Fibroblast of mammary gland (primary cell): ENCODE measurements at regions not wholly inside any gene's neighbourhood (a gene's known extent, or its start where the extent isn't known, plus 50 kb on each side); places are given as distances from the start of the nearest gene placed in this dataset.
A peak's percentile ranks its signal among the peaks of the same experiment; 100 is the strongest.

ENCODE experiments used
- DNase-seq: peaks from one replicate; pipeline ENCODE4 v3.0.0-alpha.2; 2010; ENCODE audit warnings: low read depth
- H3K4me3 ChIP-seq: 2 replicates; pipeline ENCODE4 v1.5.1; 2011; ENCODE audit warnings: low read depth, mild to moderate bottlenecking, low read length, moderate library complexity; ENCODE audit not compliant: control insufficient read depth
- TF ChIP-seq, protein P1 (sequence below): conservative IDR thresholded peaks from 2 replicates; pipeline ENCODE4 v1.5.1; 2011; ENCODE audit warnings: low read depth, low read length, inconsistent platforms; ENCODE audit not compliant: control insufficient read depth, insufficient read depth

- DNase-seq: peak; percentile 79
- H3K4me3 ChIP-seq: no peak overlapping the region
- TF ChIP-seq, protein P1, sequence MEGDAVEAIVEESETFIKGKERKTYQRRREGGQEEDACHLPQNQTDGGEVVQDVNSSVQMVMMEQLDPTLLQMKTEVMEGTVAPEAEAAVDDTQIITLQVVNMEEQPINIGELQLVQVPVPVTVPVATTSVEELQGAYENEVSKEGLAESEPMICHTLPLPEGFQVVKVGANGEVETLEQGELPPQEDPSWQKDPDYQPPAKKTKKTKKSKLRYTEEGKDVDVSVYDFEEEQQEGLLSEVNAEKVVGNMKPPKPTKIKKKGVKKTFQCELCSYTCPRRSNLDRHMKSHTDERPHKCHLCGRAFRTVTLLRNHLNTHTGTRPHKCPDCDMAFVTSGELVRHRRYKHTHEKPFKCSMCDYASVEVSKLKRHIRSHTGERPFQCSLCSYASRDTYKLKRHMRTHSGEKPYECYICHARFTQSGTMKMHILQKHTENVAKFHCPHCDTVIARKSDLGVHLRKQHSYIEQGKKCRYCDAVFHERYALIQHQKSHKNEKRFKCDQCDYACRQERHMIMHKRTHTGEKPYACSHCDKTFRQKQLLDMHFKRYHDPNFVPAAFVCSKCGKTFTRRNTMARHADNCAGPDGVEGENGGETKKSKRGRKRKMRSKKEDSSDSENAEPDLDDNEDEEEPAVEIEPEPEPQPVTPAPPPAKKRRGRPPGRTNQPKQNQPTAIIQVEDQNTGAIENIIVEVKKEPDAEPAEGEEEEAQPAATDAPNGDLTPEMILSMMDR: no peak
These were observed 150.2 kb upstream of the DOK6 start for GRCh38 chr18:69250305-69251151.

DNA sequence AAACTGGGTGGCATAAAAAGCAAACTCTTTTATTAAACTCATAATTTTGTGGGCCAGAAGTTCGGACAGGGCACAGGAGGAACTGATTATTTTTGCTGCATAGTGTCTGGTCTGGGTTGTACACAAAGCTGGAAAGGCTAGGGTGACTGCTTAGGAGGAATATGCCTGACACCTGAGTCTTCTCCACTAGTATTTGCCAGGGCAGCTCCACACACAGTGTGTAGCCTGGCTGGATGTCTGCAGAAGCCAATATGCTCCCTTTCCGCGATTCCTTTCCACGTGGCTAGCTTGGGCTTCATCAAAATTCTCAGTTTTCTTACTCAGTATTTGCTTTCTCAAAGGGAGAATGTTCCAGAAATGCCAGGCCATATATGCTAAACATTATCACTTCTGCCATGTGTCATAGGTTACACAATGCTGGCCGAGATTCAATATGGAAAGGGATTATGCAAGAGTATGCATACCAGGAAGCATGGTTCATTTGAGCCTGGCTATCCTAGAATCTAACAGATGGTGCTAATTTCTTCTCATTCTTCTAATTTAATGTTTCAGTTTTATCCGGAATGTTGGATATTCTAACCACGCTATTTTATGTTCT lies 142.7 kb upstream of the DOK6 start:
- peak; percentile 93 for DNase-seq
- TF ChIP-seq, protein P1: no peak
- H3K4me3 ChIP-seq: no peak overlapping the region

DNA sequence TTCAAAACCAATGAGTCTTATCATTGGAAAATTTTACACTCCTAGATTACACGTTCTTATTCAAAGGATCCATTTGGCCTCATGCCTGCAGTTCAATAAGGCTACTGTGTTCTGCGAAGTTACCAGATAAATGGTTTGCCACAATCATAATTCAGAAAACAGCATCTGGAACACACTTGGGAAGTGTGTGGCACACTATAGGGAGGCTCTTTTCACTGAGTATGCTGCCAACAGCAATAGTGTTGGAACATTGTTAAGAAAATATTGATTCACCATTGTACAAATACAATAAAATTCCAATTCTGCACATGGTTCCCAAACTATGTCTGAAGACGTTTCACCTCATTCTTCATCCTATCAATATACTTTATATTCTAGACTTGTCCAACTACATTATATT lies 141.4 kb upstream of the DOK6 start:
- no peak for DNase-seq
- TF ChIP-seq, protein P1: no peak

GRCh38 chr18:69261406-69261805 lies 139.3 kb upstream of the DOK6 start:
- no peak overlapping the region for H3K4me3 ChIP-seq
- no peak for DNase-seq
- TF ChIP-seq, protein P1: no peak

More for the DNA sequence above, 141.4 kb upstream of the DOK6 start:
- no peak overlapping the region for H3K4me3 ChIP-seq

DNA sequence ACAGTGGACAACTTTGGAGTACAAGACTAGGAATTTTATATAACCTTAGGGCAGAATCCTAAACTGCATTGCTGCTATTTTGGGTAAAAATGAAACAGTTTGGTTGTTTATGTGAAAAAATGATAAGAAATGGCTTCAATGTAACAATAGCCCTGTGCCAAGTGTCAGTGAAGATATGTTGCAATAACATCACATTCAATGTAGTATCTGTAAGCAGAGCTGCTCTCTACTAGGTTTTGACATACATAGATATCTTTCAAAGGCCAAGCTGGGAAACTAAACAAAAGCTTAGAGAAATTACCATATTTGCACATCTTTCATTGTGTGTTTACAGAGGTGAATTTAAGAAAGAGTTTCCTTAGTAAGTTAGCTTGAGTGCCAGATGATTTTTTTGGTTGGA lies 135.0 kb upstream of the DOK6 start:
- DNase-seq: no peak
- TF ChIP-seq, protein P1: no peak
- no peak overlapping the region for H3K4me3 ChIP-seq

DNA sequence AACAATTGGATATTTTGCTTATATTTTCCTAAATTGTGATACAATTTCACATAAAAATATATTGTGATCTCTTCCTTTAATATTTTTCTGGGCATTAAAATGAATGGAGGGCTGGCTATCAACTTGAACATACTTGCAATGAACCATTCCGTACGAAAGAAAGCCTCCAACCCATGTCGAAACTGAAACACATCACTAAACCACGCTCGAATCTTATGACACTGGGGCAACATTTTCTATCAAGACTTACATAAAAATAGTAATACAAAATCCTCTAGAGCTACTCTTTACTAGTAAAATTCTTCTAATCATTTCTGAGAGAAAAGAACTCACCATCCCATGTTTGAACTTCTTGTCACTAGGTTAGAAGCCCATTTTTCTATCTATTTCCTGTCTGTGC lies 132.8 kb upstream of the DOK6 start:
- H3K4me3 ChIP-seq: no peak overlapping the region
- no peak for DNase-seq
- TF ChIP-seq, protein P1: no peak
